B cell (primary cell): ENCODE measurements at regions not wholly inside any gene's neighbourhood (a gene's known extent, or its start where the extent isn't known, plus 50 kb on each side); places are given as distances from the start of the nearest gene placed in this dataset.

ENCODE experiments used
- EZH2 ChIP-seq: IDR thresholded peaks from 2 replicates; pipeline ENCODE4 v1.6.1; 2012; ENCODE audit warnings: borderline replicate concordance, low read depth, mild to moderate bottlenecking, moderate library complexity, low read length; ENCODE audit not compliant: insufficient read depth, poor library complexity, severe bottlenecking
- TF ChIP-seq, protein P1 (sequence below): fragments of 200-600 bp; IDR thresholded peaks from one replicate; pipeline ENCODE4 v1.8.0; 2022; ENCODE audit warnings: antibody characterized with exemption, mild to moderate bottlenecking

DNA sequence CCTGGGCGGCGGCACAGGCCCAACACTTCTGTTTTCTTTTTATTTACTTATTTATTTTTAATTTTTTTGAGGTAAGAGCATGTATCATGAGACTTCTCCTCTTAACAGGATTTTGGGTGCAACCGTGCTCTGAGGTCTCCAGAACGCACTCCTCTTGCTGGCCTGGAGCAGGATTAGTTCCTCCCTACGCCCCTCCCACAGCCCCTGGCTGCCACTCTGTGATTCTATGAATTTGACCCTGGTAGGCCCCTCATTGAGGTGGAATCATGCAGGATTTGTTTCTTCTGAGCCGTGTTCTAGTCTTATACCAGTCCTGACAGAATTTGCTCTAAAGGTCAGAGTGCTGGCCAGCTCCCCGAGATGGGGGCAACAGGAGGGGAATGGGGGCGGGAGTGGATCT is 106.5 kb upstream of the HS6ST1 start:
- TF ChIP-seq, protein P1, sequence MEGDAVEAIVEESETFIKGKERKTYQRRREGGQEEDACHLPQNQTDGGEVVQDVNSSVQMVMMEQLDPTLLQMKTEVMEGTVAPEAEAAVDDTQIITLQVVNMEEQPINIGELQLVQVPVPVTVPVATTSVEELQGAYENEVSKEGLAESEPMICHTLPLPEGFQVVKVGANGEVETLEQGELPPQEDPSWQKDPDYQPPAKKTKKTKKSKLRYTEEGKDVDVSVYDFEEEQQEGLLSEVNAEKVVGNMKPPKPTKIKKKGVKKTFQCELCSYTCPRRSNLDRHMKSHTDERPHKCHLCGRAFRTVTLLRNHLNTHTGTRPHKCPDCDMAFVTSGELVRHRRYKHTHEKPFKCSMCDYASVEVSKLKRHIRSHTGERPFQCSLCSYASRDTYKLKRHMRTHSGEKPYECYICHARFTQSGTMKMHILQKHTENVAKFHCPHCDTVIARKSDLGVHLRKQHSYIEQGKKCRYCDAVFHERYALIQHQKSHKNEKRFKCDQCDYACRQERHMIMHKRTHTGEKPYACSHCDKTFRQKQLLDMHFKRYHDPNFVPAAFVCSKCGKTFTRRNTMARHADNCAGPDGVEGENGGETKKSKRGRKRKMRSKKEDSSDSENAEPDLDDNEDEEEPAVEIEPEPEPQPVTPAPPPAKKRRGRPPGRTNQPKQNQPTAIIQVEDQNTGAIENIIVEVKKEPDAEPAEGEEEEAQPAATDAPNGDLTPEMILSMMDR: no peak
- TF ChIP-seq EZH2: no peak
